Right lobe of liver (tissue), 4 donors: ENCODE measurements at regions not wholly inside any gene's neighbourhood (a gene's known extent, or its start where the extent isn't known, plus 50 kb on each side); places are given as distances from the start of the nearest gene placed in this dataset.

Source experiments
- CTCF ChIP-seq, 4 donors: fragments of 200-600 bp in 3 of 4; fragments of 450-650 bp in 1 of 4; IDR thresholded peaks; one replicate each; pipeline versions ENCODE4 v1.5.1 to v1.8.0; 2016 to 2022; ENCODE audit warnings: antibody characterized with exemption in 4 of 4, mild to moderate bottlenecking in 2 of 4
- POLR2A ChIP-seq: fragments of 450-650 bp; IDR thresholded peaks from one replicate; pipeline ENCODE4 v1.6.1; 2017; ENCODE audit warnings: antibody characterized with exemption, mild to moderate bottlenecking
- donor health status: DM: no; HTN: no; CAD: no.
- donor health status: DM: no; HTN: no; CAD: no.
- donor health status: DM: no; HTN: yes; CAD: no.

- TF ChIP-seq CTCF (IDR thresholded peaks at IDR 0.05): no peak
- TF ChIP-seq POLR2A: no peak
Observed at GRCh38 chr4:125483278-125483677, 168.5 kb downstream of the FAT4 start.
